ENCODE measurements at regions not wholly inside any gene's neighbourhood (a gene's known extent, or its start where the extent isn't known, plus 50 kb on each side); places are given as distances from the start of the nearest gene placed in this dataset.
A peak's percentile ranks its signal among the peaks of the same experiment; 100 is the strongest.

DNA sequence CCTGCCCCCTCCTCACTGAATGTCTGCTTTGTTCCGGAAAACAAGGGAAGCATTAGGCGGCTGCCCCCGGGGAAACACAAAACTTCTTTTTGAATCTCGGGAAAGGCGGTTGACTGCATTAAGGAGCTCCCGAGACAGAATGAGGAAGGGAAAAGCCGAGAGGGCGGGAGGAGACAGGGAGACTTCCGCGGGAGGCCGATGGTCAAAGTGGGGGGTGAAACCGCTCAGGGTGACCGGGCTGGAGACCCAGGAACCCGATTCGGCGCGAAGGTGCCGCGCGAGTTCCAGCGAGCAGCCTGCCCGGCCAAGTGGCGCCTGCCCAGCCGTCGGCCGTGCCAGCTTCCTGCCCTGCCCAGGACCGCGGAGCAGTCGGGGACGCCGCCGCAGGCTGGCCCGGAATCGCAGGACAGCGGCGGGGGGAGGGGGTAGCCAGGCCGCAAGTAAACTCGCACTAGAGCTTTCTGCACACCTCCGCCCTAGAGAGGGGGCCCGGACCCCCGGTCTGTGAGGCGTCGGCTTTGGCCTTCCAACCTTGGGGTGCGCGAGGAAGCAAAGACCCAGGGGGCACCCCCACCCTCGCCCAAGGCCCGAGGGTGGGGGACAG lies 55.1 kb upstream of the BCOR start:
- H3K9me3 ChIP-seq (ENCODE audit: control insufficient read depth in 1 of 2, insufficient read depth in 1 of 2, low read length in 2 of 2): no peaks in the 10 kb centered on the region
- Mint-ChIP-seq H3K27me3 (no peaks in the 10 kb centered on the region), H3K27ac (peak overlapping the region; percentile 55), H3K36me3 (ENCODE audit: low read depth) (no peaks in the 10 kb centered on the region), H3K9me3 (no peaks in the 10 kb centered on the region), H3K4me3 (peak overlapping the region; percentile 92), H3K4me1 (ENCODE audit: low read depth) (peaks cover 11% of the 10 kb centered on the region)
- no peak for ATAC-seq (ENCODE audit: poor library complexity)
- peak overlapping the region; percentile 55 for H3K4me3 ChIP-seq (ENCODE audit: low read length)
- peaks cover 39% of the 10 kb centered on the region for H3K4me1 ChIP-seq (ENCODE audit: insufficient read depth, low read length)
- POLR2A ChIA-PET: interaction anchor here (0.6 to 3.4 kb wide), 14 partner anchors 13 to 378 kb away, joined by 3 to 82 read pairs (median 5); partner anchors contain the start of gene BCOR
- TF ChIP-seq, protein P1, sequence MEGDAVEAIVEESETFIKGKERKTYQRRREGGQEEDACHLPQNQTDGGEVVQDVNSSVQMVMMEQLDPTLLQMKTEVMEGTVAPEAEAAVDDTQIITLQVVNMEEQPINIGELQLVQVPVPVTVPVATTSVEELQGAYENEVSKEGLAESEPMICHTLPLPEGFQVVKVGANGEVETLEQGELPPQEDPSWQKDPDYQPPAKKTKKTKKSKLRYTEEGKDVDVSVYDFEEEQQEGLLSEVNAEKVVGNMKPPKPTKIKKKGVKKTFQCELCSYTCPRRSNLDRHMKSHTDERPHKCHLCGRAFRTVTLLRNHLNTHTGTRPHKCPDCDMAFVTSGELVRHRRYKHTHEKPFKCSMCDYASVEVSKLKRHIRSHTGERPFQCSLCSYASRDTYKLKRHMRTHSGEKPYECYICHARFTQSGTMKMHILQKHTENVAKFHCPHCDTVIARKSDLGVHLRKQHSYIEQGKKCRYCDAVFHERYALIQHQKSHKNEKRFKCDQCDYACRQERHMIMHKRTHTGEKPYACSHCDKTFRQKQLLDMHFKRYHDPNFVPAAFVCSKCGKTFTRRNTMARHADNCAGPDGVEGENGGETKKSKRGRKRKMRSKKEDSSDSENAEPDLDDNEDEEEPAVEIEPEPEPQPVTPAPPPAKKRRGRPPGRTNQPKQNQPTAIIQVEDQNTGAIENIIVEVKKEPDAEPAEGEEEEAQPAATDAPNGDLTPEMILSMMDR (IDR thresholded peaks at IDR 0.05): no peak
- intact Hi-C loops (cut with DNase I, micrococcal nuclease): loop anchor here (5.0 to 10.0 kb wide), 2 partner anchors 56 to 322 kb away; partner anchors contain the start of gene BCOR (in 2 of the 2)
- no peaks in the 10 kb centered on the region for H3K36me3 ChIP-seq (ENCODE audit: insufficient read depth, low read length)
- H3K27me3 ChIP-seq (ENCODE audit: control insufficient read depth in 1 of 2, insufficient read depth in 2 of 2, low read length in 2 of 2): no peaks in the 10 kb centered on the region
- CTCF ChIA-PET: interaction anchor here (1.0 to 1.6 kb wide), 6 partner anchors 12 to 298 kb away, joined by 3 to 5 read pairs (median 4); no protein-coding TSS in a partner anchor
- DNase-seq: peak in 1 of 14 experiments; percentile 30
- no peak overlapping the region for H3K27ac ChIP-seq (ENCODE audit: low read depth in 1 of 2, low read length in 2 of 2)

DNA sequence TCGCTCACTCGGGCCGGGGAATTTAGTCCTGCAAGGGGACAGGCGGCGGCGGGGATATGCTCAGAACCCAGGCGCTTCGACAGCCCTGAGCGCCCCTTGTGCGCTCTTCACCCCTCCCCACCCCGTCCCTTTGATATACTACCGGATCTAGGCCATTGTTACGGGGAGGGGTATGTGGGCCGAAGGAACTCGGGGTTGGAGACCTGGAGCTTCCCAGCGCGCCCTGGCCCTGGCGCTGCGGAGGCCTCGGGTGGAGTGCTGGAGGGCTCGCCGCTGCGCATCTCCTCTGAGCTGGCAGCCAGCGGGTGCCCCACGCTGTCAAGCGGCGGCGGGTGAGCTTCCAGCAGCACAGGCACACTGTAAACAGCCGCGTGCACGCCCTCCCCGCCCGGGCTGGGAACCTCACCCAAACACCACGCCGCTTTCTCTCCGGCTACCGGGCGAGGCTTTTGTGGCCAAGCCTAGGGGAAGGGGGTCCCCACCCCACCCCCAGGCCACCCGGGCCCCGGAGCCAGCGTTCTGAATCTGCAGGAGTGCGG lies 54.5 kb upstream of the BCOR start:
- H3K27ac ChIP-seq (ENCODE audit: low read depth in 1 of 2, low read length in 2 of 2): no peak overlapping the region
- DNase-seq: peak in 7 of 14 experiments; percentile 45 to 72 (median 60)
- Mint-ChIP-seq H3K36me3 (ENCODE audit: low read depth) (no peaks in the 10 kb centered on the region), H3K4me3 (peak overlapping the region; percentile 76), H3K27me3 (no peaks in the 10 kb centered on the region), H3K27ac (no peak overlapping the region), H3K4me1 (ENCODE audit: low read depth) (peaks cover 6% of the 10 kb centered on the region), H3K9me3 (no peaks in the 10 kb centered on the region)
- TF ChIP-seq, protein P1 (IDR thresholded peaks at IDR 0.05): no peak
- H3K36me3 ChIP-seq (ENCODE audit: insufficient read depth, low read length): no peaks in the 10 kb centered on the region
- H3K9me3 ChIP-seq (ENCODE audit: control insufficient read depth in 1 of 2, insufficient read depth in 1 of 2, low read length in 2 of 2): no peaks in the 10 kb centered on the region
- peaks cover 36% of the 10 kb centered on the region for H3K4me1 ChIP-seq (ENCODE audit: insufficient read depth, low read length)
- ChIA-PET CTCF (interaction anchor here (1.2 to 1.4 kb wide), 3 partner anchors 17 to 138 kb away, joined by 4 to 5 read pairs (median 5); no protein-coding TSS in a partner anchor), POLR2A (interaction anchor here (0.6 to 3.4 kb wide), 10 partner anchors 13 to 378 kb away, joined by 3 to 82 read pairs (median 10); partner anchors contain the start of gene BCOR)
- H3K4me3 ChIP-seq (ENCODE audit: low read length): peak overlapping the region; percentile 55
- intact Hi-C loops (cut with DNase I, micrococcal nuclease): loop anchor here (5.0 to 10.0 kb wide), 2 partner anchors 55 to 323 kb away; partner anchors contain the start of gene BCOR (in 2 of the 2)
- peak; percentile 60 for ATAC-seq (ENCODE audit: poor library complexity)
- H3K27me3 ChIP-seq (ENCODE audit: control insufficient read depth in 1 of 2, insufficient read depth in 2 of 2, low read length in 2 of 2): no peaks in the 10 kb centered on the region

DNA sequence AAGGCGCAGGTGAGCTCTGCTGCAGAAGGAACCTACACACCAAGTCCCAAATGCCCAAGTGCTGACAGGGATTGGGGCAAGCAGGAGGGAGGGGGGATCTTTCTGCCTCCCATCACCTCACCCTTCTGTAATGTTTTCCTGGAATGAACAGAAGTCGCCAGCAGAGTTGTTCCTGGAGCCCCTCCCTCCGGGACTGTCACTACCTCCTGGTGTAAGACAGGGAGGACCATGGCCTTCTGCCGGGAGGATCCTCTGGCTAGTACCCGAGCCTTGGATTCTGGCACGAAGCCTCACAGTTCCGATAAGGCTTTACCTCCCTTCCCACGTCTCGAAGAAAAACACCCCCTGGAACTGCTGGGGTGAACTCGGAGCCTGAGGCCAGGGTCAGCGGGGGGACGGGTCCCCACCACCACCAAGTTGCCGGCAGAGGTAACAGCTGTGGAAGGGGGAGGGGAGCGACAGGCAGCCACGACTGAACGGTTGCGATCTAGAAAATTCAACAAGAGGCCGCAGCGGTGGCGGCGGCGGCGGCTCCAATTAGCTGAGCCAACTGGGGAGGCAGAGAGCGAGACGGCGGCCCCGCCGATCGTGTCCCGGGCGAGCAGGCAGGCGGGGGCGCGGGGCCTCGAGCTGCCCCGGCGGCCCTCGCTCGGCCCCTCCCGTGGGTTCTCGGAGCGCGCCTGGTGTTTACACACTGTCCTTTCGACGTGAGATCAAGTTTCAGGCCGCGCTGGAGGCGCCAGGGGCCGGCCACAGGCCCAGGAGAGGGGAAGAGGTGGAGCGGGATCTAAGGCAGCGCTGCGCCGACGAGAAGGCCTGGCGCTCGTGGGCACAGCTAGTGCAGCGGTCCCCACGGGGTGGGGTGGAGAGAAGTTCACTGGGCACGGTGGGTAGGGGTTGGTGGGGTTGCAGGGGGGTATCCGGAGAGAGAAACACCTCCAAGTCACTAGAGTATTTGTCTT lies 53.7 kb upstream of the BCOR start:
- peak overlapping the region; percentile 30 for H3K4me3 Mint-ChIP-seq
- H3K9me3 Mint-ChIP-seq: no peaks in the 10 kb centered on the region
- no peaks in the 10 kb centered on the region for H3K36me3 Mint-ChIP-seq (ENCODE audit: low read depth)
- no peaks in the 10 kb centered on the region for H3K27me3 Mint-ChIP-seq
- Histone ChIP-seq H3K36me3 (ENCODE audit: insufficient read depth, low read length) (no peaks in the 10 kb centered on the region), H3K4me3 (ENCODE audit: low read length) (no peak overlapping the region), H3K9me3 (ENCODE audit: control insufficient read depth in 1 of 2, insufficient read depth in 1 of 2, low read length in 2 of 2) (no peaks in the 10 kb centered on the region), H3K4me1 (ENCODE audit: insufficient read depth, low read length) (peaks cover 43% of the 10 kb centered on the region), H3K27ac (ENCODE audit: low read depth in 1 of 2, low read length in 2 of 2) (no peak overlapping the region), H3K27me3 (ENCODE audit: control insufficient read depth in 1 of 2, insufficient read depth in 2 of 2, low read length in 2 of 2) (no peaks in the 10 kb centered on the region)
- intact Hi-C loops (cut with DNase I, micrococcal nuclease): loop anchor here (5.0 to 10.0 kb wide), 2 partner anchors 54 to 323 kb away; partner anchors contain the start of gene BCOR (in 2 of the 2)
- POLR2A ChIA-PET: interaction anchor here (0.9 to 3.4 kb wide), 7 partner anchors 14 to 55 kb away, joined by 3 to 82 read pairs (median 18); partner anchors contain the start of gene BCOR
- no peak overlapping the region for H3K27ac Mint-ChIP-seq
- CTCF ChIA-PET: interaction anchor here (1.2 to 1.4 kb wide), 3 partner anchors 18 to 137 kb away, joined by 4 to 5 read pairs (median 5); no protein-coding TSS in a partner anchor
- DNase-seq (no peak), ATAC-seq (ENCODE audit: poor library complexity) (no peak)
- TF ChIP-seq, protein P1 (IDR thresholded peaks at IDR 0.05): no peak
- peaks cover 4% of the 10 kb centered on the region for H3K4me1 Mint-ChIP-seq (ENCODE audit: low read depth)
